HG02759 (cell line): ENCODE measurements at regions not wholly inside any gene's neighbourhood (a gene's known extent, or its start where the extent isn't known, plus 50 kb on each side); places are given as distances from the start of the nearest gene placed in this dataset.
"Not testable (repeated sequence)": the region's sequence is repeated elsewhere in the genome, so short reads cannot be mapped to it uniquely, and the experiment has no call there.

Experiments used
- ATAC-seq: cut with Tn5 transposase; IDR thresholded peaks from one replicate; pipeline ENCODE4 v1.9.1; 2021; ENCODE audit warnings: mild to moderate bottlenecking, moderate library complexity; ENCODE audit not compliant: unreplicated experiment

GRCh38 chr2:116132833-116133232 lies 1681.7 kb upstream of the DDX18 start:
- no peak for ATAC-seq

GRCh38 chr2:116133381-116133942 lies 1681.0 kb upstream of the DDX18 start:
- no peak for ATAC-seq

GRCh38 chr2:116141891-116142474 lies 1672.5 kb upstream of the DDX18 start:
- no peak for ATAC-seq

- ATAC-seq = no peak
Observed at GRCh38 chr2:116142644-116143227, 1671.8 kb upstream of the DDX18 start.

- no peak for ATAC-seq
Observed at GRCh38 chr2:116145031-116145430, 1669.5 kb upstream of the DDX18 start.

GRCh38 chr2:116148361-116148760 lies 1666.1 kb upstream of the DDX18 start:
- no peak for ATAC-seq

- no peak for ATAC-seq
Observed at GRCh38 chr2:116153729-116154128, 1660.8 kb upstream of the DDX18 start.

GRCh38 chr2:116160657-116161056 lies 1653.8 kb upstream of the DDX18 start:
- no peak for ATAC-seq

- ATAC-seq = no peak
Observed at GRCh38 chr2:116162395-116162794, 1652.1 kb upstream of the DDX18 start.

GRCh38 chr2:116167107-116167506 lies 1647.4 kb upstream of the DDX18 start:
- no peak for ATAC-seq

GRCh38 chr2:116180072-116180471 lies 1634.4 kb upstream of the DDX18 start:
- ATAC-seq = no peak

GRCh38 chr2:116190684-116191083 lies 1623.8 kb upstream of the DDX18 start:
- not testable (repeated sequence) for ATAC-seq

- no peak for ATAC-seq
Observed at GRCh38 chr2:116200086-116200485, 1614.4 kb upstream of the DDX18 start.

- ATAC-seq = no peak
Observed at GRCh38 chr2:116211719-116212118, 1602.8 kb upstream of the DDX18 start.

- no peak for ATAC-seq
Observed at GRCh38 chr2:116222793-116223192, 1591.7 kb upstream of the DDX18 start.

GRCh38 chr2:116223912-116224311 lies 1590.6 kb upstream of the DDX18 start:
- no peak for ATAC-seq

- no peak for ATAC-seq
Observed at GRCh38 chr2:116224610-116225009, 1589.9 kb upstream of the DDX18 start.

GRCh38 chr2:116238511-116238910 lies 1576.0 kb upstream of the DDX18 start:
- no peak for ATAC-seq

- no peak for ATAC-seq
Observed at GRCh38 chr2:116250376-116250775, 1564.1 kb upstream of the DDX18 start.

GRCh38 chr2:116264872-116265271 lies 1549.6 kb upstream of the DDX18 start:
- ATAC-seq = no peak

GRCh38 chr2:116269040-116269439 lies 1545.5 kb upstream of the DDX18 start:
- no peak for ATAC-seq

GRCh38 chr2:116304328-116304727 lies 1510.2 kb upstream of the DDX18 start:
- no peak for ATAC-seq

- no peak for ATAC-seq
Observed at GRCh38 chr2:116317111-116317510, 1497.4 kb upstream of the DDX18 start.
